Astrocyte (in vitro differentiated cells and primary cell): ENCODE measurements at regions not wholly inside any gene's neighbourhood (a gene's known extent, or its start where the extent isn't known, plus 50 kb on each side); places are given as distances from the start of the nearest gene placed in this dataset.

Experiments used
- EZH2 ChIP-seq: IDR thresholded peaks from 2 replicates; pipeline ENCODE4 v1.6.1; 2012; ENCODE audit warnings: mild to moderate bottlenecking, low read length, inconsistent platforms; ENCODE audit not compliant: insufficient read depth
- TF ChIP-seq, protein P1 (sequence below): IDR thresholded peaks from 2 replicates; pipeline ENCODE4 v1.5.1; 2011; ENCODE audit warnings: low read depth, mild to moderate bottlenecking, inconsistent platforms, low read length, moderate library complexity; ENCODE audit not compliant: insufficient read depth

DNA sequence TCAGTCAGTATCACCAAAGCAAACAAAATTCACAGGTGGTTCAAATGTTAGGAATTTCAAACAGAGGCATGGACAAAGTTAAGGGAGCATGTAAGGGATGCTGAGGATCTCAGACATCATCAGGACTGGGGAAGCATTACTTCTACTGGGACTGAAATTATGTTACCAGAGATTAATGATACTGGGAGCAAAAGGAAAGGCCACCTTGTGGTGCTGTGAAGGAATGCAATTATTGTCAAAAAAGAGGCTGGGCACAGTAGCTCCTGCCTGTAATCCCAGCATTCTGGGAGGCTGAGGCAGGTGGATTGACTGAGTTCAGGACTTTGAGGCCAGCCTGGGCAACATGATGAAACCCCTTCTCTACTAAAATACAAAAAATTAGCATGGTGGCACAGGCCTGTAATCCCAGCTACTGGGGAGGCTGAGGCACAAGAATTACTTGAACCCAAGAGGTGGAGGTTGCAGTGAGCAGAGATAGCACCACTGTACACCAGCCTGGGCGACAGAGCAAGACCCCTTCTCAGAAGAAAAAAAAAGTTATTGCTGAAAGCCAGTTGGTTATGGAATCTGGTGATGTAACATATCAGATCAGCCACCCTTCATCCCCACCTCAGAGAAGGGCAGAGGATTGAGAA lies 954.3 kb downstream of the PCDH7 start:
- TF ChIP-seq EZH2: no peak
- TF ChIP-seq, protein P1, sequence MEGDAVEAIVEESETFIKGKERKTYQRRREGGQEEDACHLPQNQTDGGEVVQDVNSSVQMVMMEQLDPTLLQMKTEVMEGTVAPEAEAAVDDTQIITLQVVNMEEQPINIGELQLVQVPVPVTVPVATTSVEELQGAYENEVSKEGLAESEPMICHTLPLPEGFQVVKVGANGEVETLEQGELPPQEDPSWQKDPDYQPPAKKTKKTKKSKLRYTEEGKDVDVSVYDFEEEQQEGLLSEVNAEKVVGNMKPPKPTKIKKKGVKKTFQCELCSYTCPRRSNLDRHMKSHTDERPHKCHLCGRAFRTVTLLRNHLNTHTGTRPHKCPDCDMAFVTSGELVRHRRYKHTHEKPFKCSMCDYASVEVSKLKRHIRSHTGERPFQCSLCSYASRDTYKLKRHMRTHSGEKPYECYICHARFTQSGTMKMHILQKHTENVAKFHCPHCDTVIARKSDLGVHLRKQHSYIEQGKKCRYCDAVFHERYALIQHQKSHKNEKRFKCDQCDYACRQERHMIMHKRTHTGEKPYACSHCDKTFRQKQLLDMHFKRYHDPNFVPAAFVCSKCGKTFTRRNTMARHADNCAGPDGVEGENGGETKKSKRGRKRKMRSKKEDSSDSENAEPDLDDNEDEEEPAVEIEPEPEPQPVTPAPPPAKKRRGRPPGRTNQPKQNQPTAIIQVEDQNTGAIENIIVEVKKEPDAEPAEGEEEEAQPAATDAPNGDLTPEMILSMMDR: peak; percentile 39
